Cardiac muscle cell (in vitro differentiated cells and primary cell): ENCODE measurements at regions not wholly inside any gene's neighbourhood (a gene's known extent, or its start where the extent isn't known, plus 50 kb on each side); places are given as distances from the start of the nearest gene placed in this dataset.

Experiments
- DNase-seq, 2 donors: peaks; one replicate each; pipeline versions ENCODE4 v3.0.0 to v3.0.0-alpha.2; 2010 to 2017; ENCODE audit warnings: low read depth in 1 of 2, low spot score in 1 of 2
- H3K27ac ChIP-seq: fragments of 200-600 bp; sonication (generic); 2 replicates; pipeline ENCODE4 v1.5.1; 2016
- H3K27me3 ChIP-seq: fragments of 200-600 bp; sonication (generic); 2 replicates; pipeline ENCODE4 v1.6.0; 2016; ENCODE audit warnings: control low read depth
- H3K36me3 ChIP-seq: fragments of 200-600 bp; sonication (generic); 2 replicates; pipeline ENCODE4 v1.5.1; 2016; ENCODE audit warnings: control low read depth
- H3K4me1 ChIP-seq: fragments of 200-600 bp; sonication (generic); 2 replicates; pipeline ENCODE4 v1.8.1; 2017; ENCODE audit warnings: low read depth, mild to moderate bottlenecking, mixed run types
- H3K4me3 ChIP-seq: fragments of 200-600 bp; sonication (generic); 2 replicates; pipeline ENCODE4 v1.5.1; 2016; ENCODE audit warnings: mild to moderate bottlenecking
- H3K9me3 ChIP-seq: fragments of 200-600 bp; sonication (generic); 2 replicates; pipeline ENCODE4 v1.5.1; 2017; ENCODE audit warnings: low read depth, mild to moderate bottlenecking, control low read depth
- TF ChIP-seq, protein P1 (sequence below): IDR thresholded peaks from 2 replicates; pipeline ENCODE4 v1.5.1; 2012; ENCODE audit warnings: low read depth, mild to moderate bottlenecking, low read length

- TF ChIP-seq, protein P1, sequence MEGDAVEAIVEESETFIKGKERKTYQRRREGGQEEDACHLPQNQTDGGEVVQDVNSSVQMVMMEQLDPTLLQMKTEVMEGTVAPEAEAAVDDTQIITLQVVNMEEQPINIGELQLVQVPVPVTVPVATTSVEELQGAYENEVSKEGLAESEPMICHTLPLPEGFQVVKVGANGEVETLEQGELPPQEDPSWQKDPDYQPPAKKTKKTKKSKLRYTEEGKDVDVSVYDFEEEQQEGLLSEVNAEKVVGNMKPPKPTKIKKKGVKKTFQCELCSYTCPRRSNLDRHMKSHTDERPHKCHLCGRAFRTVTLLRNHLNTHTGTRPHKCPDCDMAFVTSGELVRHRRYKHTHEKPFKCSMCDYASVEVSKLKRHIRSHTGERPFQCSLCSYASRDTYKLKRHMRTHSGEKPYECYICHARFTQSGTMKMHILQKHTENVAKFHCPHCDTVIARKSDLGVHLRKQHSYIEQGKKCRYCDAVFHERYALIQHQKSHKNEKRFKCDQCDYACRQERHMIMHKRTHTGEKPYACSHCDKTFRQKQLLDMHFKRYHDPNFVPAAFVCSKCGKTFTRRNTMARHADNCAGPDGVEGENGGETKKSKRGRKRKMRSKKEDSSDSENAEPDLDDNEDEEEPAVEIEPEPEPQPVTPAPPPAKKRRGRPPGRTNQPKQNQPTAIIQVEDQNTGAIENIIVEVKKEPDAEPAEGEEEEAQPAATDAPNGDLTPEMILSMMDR = no peak
- Histone ChIP-seq H3K27ac (no peak overlapping the region), H3K9me3 (no peaks in the 10 kb centered on the region), H3K4me1 (no peaks in the 10 kb centered on the region), H3K36me3 (no peaks in the 10 kb centered on the region), H3K4me3 (no peak overlapping the region), H3K27me3 (no peaks in the 10 kb centered on the region)
- no peak for DNase-seq
These were observed 983.6 kb downstream of the VRK1 start for GRCh38 chr14:97780804-97781203.

DNA sequence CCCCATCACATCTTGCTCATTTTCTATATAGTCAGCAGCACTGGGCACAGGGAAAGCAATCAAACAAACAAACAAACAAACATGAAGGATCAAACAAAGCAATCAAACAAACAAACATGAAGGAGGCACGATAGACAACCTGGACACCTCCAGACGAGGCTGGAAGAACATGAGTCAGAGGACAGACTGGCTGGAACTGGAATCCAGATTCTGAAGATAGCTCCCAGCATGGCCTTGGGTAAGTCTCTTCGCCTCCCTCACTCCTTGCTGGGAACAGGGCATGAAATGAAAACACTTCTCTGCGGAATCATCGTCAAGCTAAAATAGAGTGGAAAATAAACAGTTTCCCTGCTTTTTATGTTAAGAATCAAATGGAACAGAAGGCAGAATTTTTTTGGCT, 984.8 kb downstream of the VRK1 start:
- H3K4me1 ChIP-seq = no peaks in the 10 kb centered on the region
- DNase-seq = no peak
- H3K27ac ChIP-seq = no peak overlapping the region
- no peaks in the 10 kb centered on the region for H3K9me3 ChIP-seq
- no peak overlapping the region for H3K4me3 ChIP-seq
- TF ChIP-seq, protein P1 = no peak
- H3K27me3 ChIP-seq = no peaks in the 10 kb centered on the region
- H3K36me3 ChIP-seq = no peaks in the 10 kb centered on the region

GRCh38 chr14:97782871-97783414, 985.8 kb downstream of the VRK1 start:
- Histone ChIP-seq H3K4me1 (no peaks in the 10 kb centered on the region), H3K27me3 (no peaks in the 10 kb centered on the region), H3K27ac (no peak overlapping the region), H3K4me3 (no peak overlapping the region), H3K36me3 (no peaks in the 10 kb centered on the region), H3K9me3 (no peaks in the 10 kb centered on the region)
- no peak for DNase-seq
- TF ChIP-seq, protein P1 = no peak

GRCh38 chr14:97785495-97785894, 988.3 kb downstream of the VRK1 start:
- H3K4me3 ChIP-seq = no peak overlapping the region
- H3K36me3 ChIP-seq = no peaks in the 10 kb centered on the region
- TF ChIP-seq, protein P1 = no peak
- no peaks in the 10 kb centered on the region for H3K9me3 ChIP-seq
- H3K4me1 ChIP-seq = no peaks in the 10 kb centered on the region
- no peak for DNase-seq
- H3K27ac ChIP-seq = no peak overlapping the region
- no peaks in the 10 kb centered on the region for H3K27me3 ChIP-seq

- TF ChIP-seq, protein P1 = no peak
- Histone ChIP-seq H3K36me3 (no peaks in the 10 kb centered on the region), H3K27ac (no peak overlapping the region), H3K4me3 (no peak overlapping the region), H3K9me3 (no peaks in the 10 kb centered on the region), H3K27me3 (no peaks in the 10 kb centered on the region), H3K4me1 (no peaks in the 10 kb centered on the region)
- no peak for DNase-seq
These were observed 991.2 kb downstream of the VRK1 start for GRCh38 chr14:97788364-97788763.
